HG03457 (cell line): ENCODE measurements at regions not wholly inside any gene's neighbourhood (a gene's known extent, or its start where the extent isn't known, plus 50 kb on each side); places are given as distances from the start of the nearest gene placed in this dataset.

Experiments
- ATAC-seq: cut with Tn5 transposase; IDR thresholded peaks from one replicate; pipeline ENCODE4 v1.9.1; 2021; ENCODE audit warnings: moderate number of reproducible peaks; ENCODE audit not compliant: unreplicated experiment

GRCh38 chr7:114130866-114131265 lies 212.1 kb upstream of the PPP1R3A start:
- no peak for ATAC-seq

GRCh38 chr7:114128880-114129279 lies 210.1 kb upstream of the PPP1R3A start:
- ATAC-seq, result no peak

GRCh38 chr7:114126095-114126494 lies 207.3 kb upstream of the PPP1R3A start:
- no peak for ATAC-seq

GRCh38 chr7:114112806-114113205 lies 194.0 kb upstream of the PPP1R3A start:
- no peak for ATAC-seq

- ATAC-seq, result no peak
Measured at GRCh38 chr7:114110666-114111065, 191.9 kb upstream of the PPP1R3A start.

DNA sequence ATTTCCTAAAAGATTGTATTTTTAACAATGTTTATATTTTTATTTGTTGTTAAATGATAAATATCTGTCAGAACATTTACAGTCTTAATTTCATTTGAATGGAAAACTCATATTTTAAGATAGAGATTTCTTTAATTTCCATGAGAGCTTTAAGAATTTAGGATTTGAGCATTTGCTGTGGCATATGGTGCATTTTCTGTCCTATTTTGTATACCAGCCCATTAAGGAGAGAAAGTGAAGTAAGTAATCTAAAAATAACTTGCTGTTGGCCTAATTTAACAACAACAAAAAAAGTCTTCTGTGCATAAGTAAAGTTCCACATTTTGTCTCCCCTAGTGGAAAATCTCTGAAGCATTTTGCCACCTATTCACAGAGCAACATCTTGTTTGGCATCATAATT lies 190.9 kb upstream of the PPP1R3A start:
- ATAC-seq, result no peak

GRCh38 chr7:114109304-114109703 lies 190.5 kb upstream of the PPP1R3A start:
- ATAC-seq, result no peak

DNA sequence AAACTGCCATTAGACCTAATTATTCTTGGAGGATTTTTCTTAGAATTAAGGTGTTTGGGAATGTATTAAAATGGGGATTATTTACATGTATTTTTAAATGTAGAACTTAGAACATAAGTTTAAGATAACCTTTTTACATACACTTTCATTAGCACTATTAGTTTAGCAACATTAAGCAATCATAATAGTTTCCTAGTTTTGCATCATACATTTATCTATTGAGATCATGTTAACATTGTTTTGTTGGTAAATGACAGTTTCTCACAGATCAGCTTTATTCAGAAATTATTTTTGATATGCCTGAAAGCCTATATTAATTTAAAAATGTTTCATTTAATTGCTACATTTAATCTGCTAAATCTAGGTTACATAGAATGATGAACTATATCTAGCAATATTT lies 189.7 kb upstream of the PPP1R3A start:
- no peak for ATAC-seq

DNA sequence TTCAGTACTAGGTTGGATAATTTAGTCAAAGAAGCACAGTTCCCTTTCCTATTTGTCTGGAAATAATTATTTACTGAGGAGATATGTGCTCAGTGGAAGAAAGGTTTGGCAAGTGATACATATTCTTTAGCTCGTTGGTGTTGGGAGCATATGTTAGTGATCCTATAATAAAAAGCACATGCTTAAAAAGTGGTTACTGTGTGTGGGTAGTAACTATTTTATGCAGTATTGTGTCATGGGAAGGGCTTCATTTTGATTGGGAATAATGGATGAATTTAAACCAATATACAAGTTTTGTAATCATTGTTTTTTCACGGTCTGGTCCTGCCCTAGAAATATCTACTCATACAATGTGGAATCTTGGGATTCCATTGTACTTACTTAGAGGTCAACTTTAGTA lies 188.7 kb upstream of the PPP1R3A start:
- ATAC-seq, result no peak

GRCh38 chr7:114104035-114104434 lies 185.2 kb upstream of the PPP1R3A start:
- no peak for ATAC-seq

DNA sequence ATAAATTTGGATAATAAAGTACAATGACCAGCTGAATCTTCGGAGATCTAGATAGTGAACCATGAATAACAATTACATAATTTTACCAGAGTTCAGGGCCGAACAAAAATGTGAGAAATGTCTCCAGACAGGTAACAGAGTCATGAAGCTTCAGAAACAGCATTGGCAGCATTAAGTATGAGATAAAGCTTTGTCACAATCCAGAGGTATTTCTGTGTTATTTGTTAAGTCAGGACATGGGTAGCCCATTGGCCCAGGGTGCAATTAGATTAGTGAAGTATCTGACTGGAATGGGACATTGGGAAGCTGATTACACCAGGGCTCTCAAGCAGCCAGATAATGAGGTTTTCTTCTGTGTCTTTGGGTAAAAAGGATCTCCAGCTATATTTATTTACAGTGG lies 184.2 kb upstream of the PPP1R3A start:
- ATAC-seq, result no peak

DNA sequence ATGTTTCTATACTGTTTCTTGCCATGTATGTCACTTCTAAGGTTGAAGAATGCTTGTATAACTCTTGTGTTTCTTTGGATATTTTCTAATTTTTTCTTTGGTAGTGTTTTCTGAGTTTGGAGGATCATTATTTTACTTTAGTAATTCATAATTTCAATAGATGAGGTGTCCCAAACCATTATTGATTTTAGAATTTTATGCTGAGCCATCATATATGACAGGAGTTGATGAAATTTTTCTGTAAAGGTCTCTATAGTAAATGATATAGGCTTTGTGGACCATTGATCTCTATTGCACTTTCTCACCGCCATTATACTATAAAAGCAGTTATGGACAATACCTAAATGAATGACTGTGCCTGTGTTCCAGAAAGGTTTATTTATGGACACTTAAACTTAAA lies 183.3 kb upstream of the PPP1R3A start:
- no peak for ATAC-seq

DNA sequence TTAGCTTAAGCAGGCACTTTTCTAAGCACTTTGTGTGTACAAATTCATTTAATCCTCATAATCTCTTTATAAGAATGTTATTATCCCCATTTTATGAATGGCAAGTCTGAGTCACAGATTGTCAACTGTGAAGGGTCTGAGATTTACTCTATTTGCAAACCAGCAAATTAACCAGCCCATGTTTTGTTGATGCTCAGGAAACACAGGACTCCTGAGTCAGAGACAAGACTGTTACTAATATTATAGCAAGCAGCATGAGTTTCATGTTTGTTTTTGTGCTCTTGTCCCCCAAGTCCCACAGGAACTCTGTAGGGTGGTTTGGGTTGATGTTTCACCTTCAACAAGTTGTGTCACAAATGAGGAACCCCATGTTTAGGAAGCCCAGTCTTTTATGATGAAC lies 182.0 kb upstream of the PPP1R3A start:
- no peak for ATAC-seq

- no peak for ATAC-seq
Measured at GRCh38 chr7:114099337-114099736, 180.5 kb upstream of the PPP1R3A start.

- ATAC-seq, result no peak
Measured at GRCh38 chr7:114095885-114096284, 177.1 kb upstream of the PPP1R3A start.

GRCh38 chr7:114088470-114088940 lies 169.7 kb upstream of the PPP1R3A start:
- no peak for ATAC-seq

- no peak for ATAC-seq
Measured at GRCh38 chr7:114087653-114088469, 169.1 kb upstream of the PPP1R3A start.

DNA sequence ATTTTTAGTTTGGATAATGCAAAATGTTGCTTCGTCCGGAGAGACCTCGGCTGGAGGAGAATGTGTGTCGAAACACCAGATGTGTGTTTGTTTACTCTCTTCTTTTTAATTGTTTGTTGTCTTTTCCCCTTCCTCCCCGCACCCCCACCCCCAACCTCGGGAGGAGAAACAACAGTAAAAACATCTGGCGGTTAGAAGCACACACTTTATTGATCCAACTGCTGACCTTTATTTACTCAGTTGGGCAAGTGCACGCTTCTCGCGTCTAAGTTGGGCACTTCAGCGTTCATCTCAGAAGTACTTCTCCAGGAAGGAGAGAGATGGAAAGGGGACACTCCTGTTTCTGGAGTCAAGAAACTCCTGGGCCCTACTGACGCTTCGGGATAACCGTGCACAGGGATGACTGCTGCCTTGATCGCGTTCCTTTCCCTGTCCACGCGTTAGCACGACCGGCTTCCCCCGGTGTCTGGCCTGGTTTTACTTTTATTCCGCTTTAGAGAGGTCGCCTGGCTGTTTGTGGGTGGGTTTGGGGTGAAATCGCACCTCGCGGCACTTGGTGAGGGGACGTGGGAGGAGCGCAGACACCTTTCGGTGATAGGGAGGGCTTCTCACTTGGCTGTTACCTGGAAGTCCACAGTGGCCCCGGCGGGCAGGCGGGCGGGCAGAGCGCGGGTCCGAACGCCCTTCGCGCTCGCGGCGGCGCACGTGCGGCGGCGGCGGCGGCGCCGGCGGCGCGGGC lies 168.3 kb upstream of the PPP1R3A start:
- ATAC-seq, result no peak

DNA sequence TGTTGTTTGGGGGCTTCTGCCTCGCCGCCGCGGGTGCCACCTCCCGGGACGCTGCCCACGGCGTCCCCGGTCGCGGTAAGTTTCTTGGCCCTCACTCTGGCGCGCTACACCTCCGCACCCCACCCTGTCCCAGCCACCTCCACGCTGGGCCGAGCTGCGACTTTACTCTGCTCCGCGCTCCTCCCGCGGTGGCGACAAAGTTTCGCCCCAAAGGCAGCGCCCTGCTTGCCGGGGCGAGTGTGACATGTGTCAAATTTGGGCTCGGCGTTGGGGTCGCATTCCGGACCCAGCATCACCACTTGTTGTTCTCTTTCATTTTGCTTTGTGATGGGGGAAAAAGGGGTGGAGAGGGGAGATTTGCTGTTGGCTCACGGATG lies 167.7 kb upstream of the PPP1R3A start:
- no peak for ATAC-seq

- no peak for ATAC-seq
Measured at GRCh38 chr7:114085592-114086501, 167.0 kb upstream of the PPP1R3A start.

GRCh38 chr7:114085313-114085591 lies 166.4 kb upstream of the PPP1R3A start:
- no peak for ATAC-seq
